ENCODE measurements at regions not wholly inside any gene's neighbourhood (a gene's known extent, or its start where the extent isn't known, plus 50 kb on each side); places are given as distances from the start of the nearest gene placed in this dataset.

DNA sequence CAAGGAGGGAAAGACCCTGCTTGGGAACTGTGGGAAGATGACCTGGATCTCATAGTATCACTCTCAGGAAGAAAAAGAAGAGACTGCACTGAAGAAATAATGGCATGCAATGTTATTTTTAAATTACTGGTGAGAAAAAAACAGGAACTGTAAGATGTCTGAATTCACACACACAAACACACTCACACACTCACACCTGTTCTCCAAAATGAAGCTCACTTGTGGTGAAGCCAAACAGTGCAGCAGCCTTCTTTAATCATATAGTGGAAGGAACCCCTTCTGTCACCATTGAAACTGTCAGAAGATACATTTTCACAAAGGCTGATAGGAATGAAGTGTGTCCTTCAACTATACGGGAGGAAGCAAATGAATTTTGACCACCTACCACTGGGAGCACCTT lies 156.5 kb upstream of the GHITM start:
- H3K27ac ChIP-seq (ENCODE audit: low read depth in 1 of 2, low read length in 2 of 2) = no peak overlapping the region
- ATAC-seq (ENCODE audit: low FRiP score) = no peak
- intact Hi-C loops (cut with DNase I) = no loop called here
- no peaks in the 10 kb centered on the region for H3K36me3 ChIP-seq (ENCODE audit: control insufficient read depth in 1 of 2, insufficient read depth in 2 of 2, low read length in 1 of 2)
- no peaks in the 10 kb centered on the region for H3K27me3 ChIP-seq (ENCODE audit: control insufficient read depth in 1 of 2, insufficient read depth in 2 of 2, low read length in 1 of 2)
- no peak for DNase-seq
- no peak overlapping the region for H3K4me3 ChIP-seq (ENCODE audit: low read length in 2 of 2)
- H3K4me1 ChIP-seq (ENCODE audit: control insufficient read depth in 1 of 2, insufficient read depth in 2 of 2, low read length in 2 of 2) = no peaks in the 10 kb centered on the region
- no peaks in the 10 kb centered on the region for H3K9me3 ChIP-seq (ENCODE audit: control insufficient read depth, low read length)
- WGBS, 2 donors = 31 to 45% methylated on average over 1 of the region's 1 CpG

DNA sequence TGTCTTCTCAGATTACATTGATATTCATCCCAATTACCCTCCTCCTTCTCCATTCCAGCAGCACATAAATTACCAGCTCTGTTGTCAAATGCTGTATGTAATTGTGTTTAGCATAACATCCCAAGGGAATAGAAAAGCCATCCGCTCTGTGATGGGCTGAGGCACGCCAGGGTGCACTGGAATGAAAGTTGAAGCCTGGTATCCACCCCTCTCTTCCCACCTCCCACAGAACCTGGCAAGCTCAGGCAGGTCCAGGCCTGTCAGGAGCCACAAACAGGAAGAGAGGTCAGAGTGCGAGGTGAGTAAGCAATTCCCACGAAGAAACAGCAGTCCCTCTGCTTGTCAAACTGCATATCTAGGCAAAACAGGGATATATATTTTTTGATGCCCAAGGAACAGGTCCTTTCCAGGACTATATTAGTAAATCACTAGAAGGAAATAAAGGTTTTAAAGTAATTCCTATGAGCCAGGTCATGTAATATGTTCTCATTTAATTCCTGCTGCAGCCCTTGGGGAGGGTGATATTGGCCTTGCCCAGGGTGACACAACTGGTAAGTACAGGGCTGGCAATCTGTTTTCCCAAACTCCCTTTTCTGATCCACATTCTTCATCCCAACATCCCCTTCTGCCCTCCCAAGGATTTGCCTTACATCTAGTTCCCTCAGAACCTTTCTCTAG lies 155.6 kb upstream of the GHITM start:
- no peak for DNase-seq
- Histone ChIP-seq H3K27me3 (ENCODE audit: control insufficient read depth in 1 of 2, insufficient read depth in 2 of 2, low read length in 1 of 2) (no peaks in the 10 kb centered on the region), H3K27ac (ENCODE audit: low read depth in 1 of 2, low read length in 2 of 2) (no peak overlapping the region), H3K36me3 (ENCODE audit: control insufficient read depth in 1 of 2, insufficient read depth in 2 of 2, low read length in 1 of 2) (no peaks in the 10 kb centered on the region), H3K4me1 (ENCODE audit: control insufficient read depth in 1 of 2, insufficient read depth in 2 of 2, low read length in 2 of 2) (no peaks in the 10 kb centered on the region), H3K4me3 (ENCODE audit: low read length in 2 of 2) (no peak overlapping the region), H3K9me3 (ENCODE audit: control insufficient read depth, low read length) (no peaks in the 10 kb centered on the region)
- 46 to 48% methylated on average over 4 of the region's 4 CpGs for WGBS, 2 donors
- no peak for ATAC-seq (ENCODE audit: low FRiP score)
- intact Hi-C loops (cut with DNase I) = no loop called here

DNA sequence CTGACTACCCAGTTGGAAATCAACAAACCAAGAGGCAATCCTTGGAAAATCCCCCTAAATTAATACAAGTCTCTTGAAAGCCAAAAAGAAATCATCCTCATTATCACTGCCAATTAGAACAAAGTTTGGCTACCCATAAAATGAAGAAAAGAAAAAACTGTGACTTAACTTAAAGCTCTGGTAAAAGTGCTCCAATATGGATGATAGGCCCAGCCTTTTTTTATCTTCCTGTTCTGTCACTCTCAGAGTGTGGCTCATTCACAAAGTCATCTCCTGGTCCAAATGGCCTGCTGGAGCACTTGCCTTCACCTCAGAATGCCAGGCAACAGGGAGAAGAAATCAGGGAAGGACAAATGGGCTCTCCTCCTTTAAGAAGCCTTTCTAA lies 155.1 kb upstream of the GHITM start:
- Histone ChIP-seq H3K36me3 (ENCODE audit: control insufficient read depth in 1 of 2, insufficient read depth in 2 of 2, low read length in 1 of 2) (no peaks in the 10 kb centered on the region), H3K27ac (ENCODE audit: low read depth in 1 of 2, low read length in 2 of 2) (no peak overlapping the region), H3K27me3 (ENCODE audit: control insufficient read depth in 1 of 2, insufficient read depth in 2 of 2, low read length in 1 of 2) (no peaks in the 10 kb centered on the region), H3K4me3 (ENCODE audit: low read length in 2 of 2) (no peak overlapping the region), H3K9me3 (ENCODE audit: control insufficient read depth, low read length) (no peaks in the 10 kb centered on the region), H3K4me1 (ENCODE audit: control insufficient read depth in 1 of 2, insufficient read depth in 2 of 2, low read length in 2 of 2) (no peaks in the 10 kb centered on the region)
- intact Hi-C loops (cut with DNase I) = no loop called here
- ATAC-seq (ENCODE audit: low FRiP score) = no peak
- DNase-seq = no peak

DNA sequence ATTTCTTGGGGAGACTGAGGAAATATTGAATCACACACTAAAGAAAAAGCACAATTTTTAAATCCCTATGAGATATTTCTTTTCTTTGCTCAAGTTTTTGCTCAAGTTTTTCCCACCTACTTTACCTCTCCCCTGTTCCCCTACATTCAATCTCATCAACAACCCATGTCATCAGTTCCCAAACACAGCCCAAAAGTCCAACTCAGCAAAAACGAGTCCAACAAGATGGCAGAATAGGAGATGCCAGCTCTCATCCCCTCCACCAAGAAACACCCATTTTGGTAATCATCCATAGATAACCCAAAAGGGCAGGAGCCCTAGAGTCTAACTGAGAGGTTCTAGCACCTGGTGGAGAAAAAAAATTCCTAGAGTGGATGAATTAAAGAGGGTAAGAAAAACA lies 152.5 kb upstream of the GHITM start:
- no peak overlapping the region for H3K27ac ChIP-seq (ENCODE audit: low read depth in 1 of 2, low read length in 2 of 2)
- no peaks in the 10 kb centered on the region for H3K4me1 ChIP-seq (ENCODE audit: control insufficient read depth in 1 of 2, insufficient read depth in 2 of 2, low read length in 2 of 2)
- H3K27me3 ChIP-seq (ENCODE audit: control insufficient read depth in 1 of 2, insufficient read depth in 2 of 2, low read length in 1 of 2) = no peaks in the 10 kb centered on the region
- no peaks in the 10 kb centered on the region for H3K9me3 ChIP-seq (ENCODE audit: control insufficient read depth, low read length)
- H3K4me3 ChIP-seq (ENCODE audit: low read length in 2 of 2) = no peak overlapping the region
- intact Hi-C loops (cut with DNase I) = no loop called here
- WGBS, 2 donors = 75 to 81% methylated on average over 1 of the region's 1 CpG
- ATAC-seq (ENCODE audit: low FRiP score) (no peak), DNase-seq (no peak)
- H3K36me3 ChIP-seq (ENCODE audit: control insufficient read depth in 1 of 2, insufficient read depth in 2 of 2, low read length in 1 of 2) = no peaks in the 10 kb centered on the region

DNA sequence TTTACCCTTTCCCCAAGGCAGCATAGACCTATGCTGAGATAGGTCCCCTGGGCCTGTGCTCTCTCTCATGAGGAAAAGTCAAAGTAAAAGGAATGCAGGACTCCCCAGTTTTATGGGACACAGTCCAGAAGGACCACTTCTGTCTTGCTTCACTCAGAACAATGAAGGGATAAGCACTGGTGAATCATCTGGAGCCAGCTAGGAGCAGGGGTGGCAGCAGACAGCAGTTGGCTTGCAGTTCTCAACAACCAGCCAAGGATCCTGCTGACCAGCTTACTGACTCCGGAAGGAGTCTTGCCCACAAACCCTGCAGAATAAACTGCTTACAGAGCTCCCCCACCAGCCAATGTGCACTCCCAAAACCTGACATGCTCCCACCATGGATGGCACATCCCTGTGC lies 152.1 kb upstream of the GHITM start:
- H3K4me1 ChIP-seq (ENCODE audit: control insufficient read depth in 1 of 2, insufficient read depth in 2 of 2, low read length in 2 of 2) = no peaks in the 10 kb centered on the region
- H3K36me3 ChIP-seq (ENCODE audit: control insufficient read depth in 1 of 2, insufficient read depth in 2 of 2, low read length in 1 of 2) = no peaks in the 10 kb centered on the region
- H3K27me3 ChIP-seq (ENCODE audit: control insufficient read depth in 1 of 2, insufficient read depth in 2 of 2, low read length in 1 of 2) = no peaks in the 10 kb centered on the region
- H3K27ac ChIP-seq (ENCODE audit: low read depth in 1 of 2, low read length in 2 of 2) = no peak overlapping the region
- ATAC-seq (ENCODE audit: low FRiP score) = no peak
- DNase-seq = no peak
- H3K9me3 ChIP-seq (ENCODE audit: control insufficient read depth, low read length) = no peaks in the 10 kb centered on the region
- intact Hi-C loops (cut with DNase I) = no loop called here
- H3K4me3 ChIP-seq (ENCODE audit: low read length in 2 of 2) = no peak overlapping the region
- 64 to 71% methylated on average over 1 of the region's 1 CpG for WGBS, 2 donors

DNA sequence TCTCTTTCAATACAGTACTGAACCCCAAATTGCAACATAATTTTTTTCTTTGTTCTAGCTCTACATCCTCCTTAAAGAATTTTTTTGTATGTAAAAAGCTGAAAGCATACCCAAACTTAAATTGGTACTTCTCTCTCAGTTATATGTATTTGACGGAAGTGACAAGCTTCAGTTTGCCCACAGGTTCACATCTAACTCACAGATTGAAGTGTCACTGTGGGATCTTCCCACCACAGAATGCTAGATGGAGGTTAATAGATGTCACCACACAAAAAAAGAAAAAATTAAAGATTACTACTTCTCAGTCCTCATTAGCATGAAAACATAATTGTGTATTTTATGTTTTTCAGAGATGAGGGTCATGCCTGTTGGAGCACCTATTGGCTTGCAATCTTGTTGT lies 150.9 kb upstream of the GHITM start:
- Histone ChIP-seq H3K27me3 (ENCODE audit: control insufficient read depth in 1 of 2, insufficient read depth in 2 of 2, low read length in 1 of 2) (no peaks in the 10 kb centered on the region), H3K36me3 (ENCODE audit: control insufficient read depth in 1 of 2, insufficient read depth in 2 of 2, low read length in 1 of 2) (no peaks in the 10 kb centered on the region), H3K9me3 (ENCODE audit: control insufficient read depth, low read length) (no peaks in the 10 kb centered on the region), H3K4me3 (ENCODE audit: low read length in 2 of 2) (no peak overlapping the region), H3K4me1 (ENCODE audit: control insufficient read depth in 1 of 2, insufficient read depth in 2 of 2, low read length in 2 of 2) (no peaks in the 10 kb centered on the region), H3K27ac (ENCODE audit: low read depth in 1 of 2, low read length in 2 of 2) (no peak overlapping the region)
- intact Hi-C loops (cut with DNase I) = no loop called here
- 92 to 93% methylated on average over 1 of the region's 1 CpG for WGBS, 2 donors
- DNase-seq = no peak
- ATAC-seq (ENCODE audit: low FRiP score) = no peak

DNA sequence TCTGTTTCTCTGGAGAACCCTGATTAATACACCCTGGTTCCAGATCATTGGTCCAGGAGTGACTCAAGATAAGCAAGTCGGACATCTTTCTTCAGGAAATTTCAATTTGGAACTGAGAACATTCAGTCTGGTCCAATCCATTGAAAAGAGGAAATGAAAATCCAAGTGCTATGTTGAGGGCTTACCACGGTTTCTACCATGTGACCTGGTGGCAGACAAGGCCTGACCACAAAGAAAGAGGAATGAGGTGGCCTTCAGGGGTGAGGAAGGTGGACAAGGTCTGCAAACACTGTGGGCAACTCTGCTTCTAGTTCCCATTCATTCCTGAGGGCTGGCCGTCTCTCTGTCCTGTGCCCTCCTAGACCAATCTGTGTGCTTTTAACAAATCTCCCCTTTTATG lies 149.2 kb upstream of the GHITM start:
- Histone ChIP-seq H3K27ac (ENCODE audit: low read depth in 1 of 2, low read length in 2 of 2) (no peak overlapping the region), H3K36me3 (ENCODE audit: control insufficient read depth in 1 of 2, insufficient read depth in 2 of 2, low read length in 1 of 2) (no peaks in the 10 kb centered on the region), H3K4me3 (ENCODE audit: low read length in 2 of 2) (no peak overlapping the region), H3K27me3 (ENCODE audit: control insufficient read depth in 1 of 2, insufficient read depth in 2 of 2, low read length in 1 of 2) (no peaks in the 10 kb centered on the region), H3K9me3 (ENCODE audit: control insufficient read depth, low read length) (no peaks in the 10 kb centered on the region), H3K4me1 (ENCODE audit: control insufficient read depth in 1 of 2, insufficient read depth in 2 of 2, low read length in 2 of 2) (no peaks in the 10 kb centered on the region)
- 81 to 83% methylated on average over 3 of the region's 3 CpGs for WGBS, 2 donors
- intact Hi-C loops (cut with DNase I) = no loop called here
- no peak for DNase-seq
- ATAC-seq (ENCODE audit: low FRiP score) = no peak

DNA sequence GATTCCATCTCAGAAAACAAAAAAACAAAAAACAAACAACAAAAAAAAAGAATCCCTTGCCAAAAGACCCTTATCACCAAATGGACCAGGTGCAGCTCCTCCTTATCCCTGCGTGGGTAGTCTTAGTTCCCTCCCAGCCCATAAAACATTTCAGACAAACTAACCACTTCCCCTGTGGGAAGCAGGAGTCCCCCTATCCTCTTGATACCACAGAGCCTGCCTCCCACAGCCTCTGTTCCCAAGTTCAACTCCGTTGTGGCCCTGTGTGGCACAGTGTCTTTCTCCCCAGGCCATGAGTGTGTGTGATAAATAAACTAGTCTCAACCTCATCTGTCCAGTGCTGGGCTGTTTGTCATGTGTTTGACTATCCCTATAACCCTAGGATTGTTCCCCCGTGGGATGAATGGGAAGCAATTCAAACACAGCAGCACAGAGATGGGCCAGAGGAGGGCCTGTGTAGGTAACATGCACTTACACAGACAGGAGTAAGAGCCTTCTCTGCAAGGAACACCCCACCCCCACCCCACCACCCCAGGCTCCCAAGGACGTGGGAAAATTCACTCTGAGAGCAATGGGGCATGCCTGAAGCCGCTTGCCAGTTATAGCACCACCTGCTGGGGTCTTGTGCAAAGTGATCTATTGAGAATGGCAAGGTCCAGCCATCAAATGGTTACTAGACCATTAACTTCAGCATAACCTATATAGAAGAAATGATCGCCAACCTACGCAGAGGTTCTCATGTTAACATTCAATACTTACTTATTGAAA lies 147.1 kb upstream of the GHITM start:
- 57 to 61% methylated on average over 7 of the region's 7 CpGs for WGBS, 2 donors
- Histone ChIP-seq H3K27me3 (ENCODE audit: control insufficient read depth in 1 of 2, insufficient read depth in 2 of 2, low read length in 1 of 2) (no peaks in the 10 kb centered on the region), H3K36me3 (ENCODE audit: control insufficient read depth in 1 of 2, insufficient read depth in 2 of 2, low read length in 1 of 2) (no peaks in the 10 kb centered on the region), H3K4me3 (ENCODE audit: low read length in 2 of 2) (no peak overlapping the region), H3K27ac (ENCODE audit: low read depth in 1 of 2, low read length in 2 of 2) (no peak overlapping the region), H3K4me1 (ENCODE audit: control insufficient read depth in 1 of 2, insufficient read depth in 2 of 2, low read length in 2 of 2) (no peaks in the 10 kb centered on the region), H3K9me3 (ENCODE audit: control insufficient read depth, low read length) (no peaks in the 10 kb centered on the region)
- DNase-seq (no peak), ATAC-seq (ENCODE audit: low FRiP score) (no peak)
- intact Hi-C loops (cut with DNase I) = no loop called here

DNA sequence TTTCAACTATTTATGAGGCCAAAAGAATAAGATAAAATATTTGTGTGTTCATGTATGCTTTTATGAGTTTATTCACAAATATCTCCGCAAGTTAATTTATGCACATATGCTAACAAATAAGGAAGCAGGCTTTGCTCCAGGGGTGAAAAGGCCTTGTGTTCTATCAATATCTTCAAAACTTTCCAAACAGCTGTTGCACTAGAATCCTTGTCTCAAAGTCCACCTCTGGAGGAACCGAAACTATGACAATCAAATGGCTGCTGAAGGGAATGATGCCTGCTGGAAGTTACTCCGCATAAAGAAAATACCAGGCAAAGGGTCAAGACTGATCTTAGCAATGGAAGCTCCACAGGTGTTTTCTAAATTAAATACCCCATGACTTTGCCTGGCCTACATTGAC lies 145.0 kb upstream of the GHITM start:
- Histone ChIP-seq H3K27me3 (ENCODE audit: control insufficient read depth in 1 of 2, insufficient read depth in 2 of 2, low read length in 1 of 2) (no peaks in the 10 kb centered on the region), H3K9me3 (ENCODE audit: control insufficient read depth, low read length) (no peaks in the 10 kb centered on the region), H3K36me3 (ENCODE audit: control insufficient read depth in 1 of 2, insufficient read depth in 2 of 2, low read length in 1 of 2) (no peaks in the 10 kb centered on the region), H3K4me1 (ENCODE audit: control insufficient read depth in 1 of 2, insufficient read depth in 2 of 2, low read length in 2 of 2) (no peaks in the 10 kb centered on the region), H3K27ac (ENCODE audit: low read depth in 1 of 2, low read length in 2 of 2) (no peak overlapping the region), H3K4me3 (ENCODE audit: low read length in 2 of 2) (no peak overlapping the region)
- DNase-seq = no peak
- no peak for ATAC-seq (ENCODE audit: low FRiP score)
- WGBS, 2 donors = 95 to 96% methylated on average over 3 of the region's 3 CpGs
- intact Hi-C loops (cut with DNase I) = no loop called here

Data from aorta (tissue), 5 donors.